ENCODE measurements at regions not wholly inside any gene's neighbourhood (a gene's known extent, or its start where the extent isn't known, plus 50 kb on each side); places are given as distances from the start of the nearest gene placed in this dataset.

GRCh38 chr13:65301506-65301905 lies 1928.6 kb downstream of the PCDH9 start:
- intact Hi-C loops (cut with DNase I, micrococcal nuclease): no loop called here
- ATAC-seq (no peak), DNase-seq (no peak)
- no peak for TF ChIP-seq CTCF (IDR thresholded peaks at IDR 0.05)
- Histone ChIP-seq H3K4me1 (ENCODE audit: low read depth) (no peaks in the 10 kb centered on the region), H3K36me3 (ENCODE audit: low read depth) (no peaks in the 10 kb centered on the region), H3K4me3 (no peak overlapping the region), H3K9me3 (peaks cover 16% of the 10 kb centered on the region)

GRCh38 chr13:65300220-65300619 lies 1929.9 kb downstream of the PCDH9 start:
- H3K4me1 ChIP-seq (ENCODE audit: low read depth): no peaks in the 10 kb centered on the region
- intact Hi-C loops (cut with DNase I, micrococcal nuclease): no loop called here
- ATAC-seq: no peak

GRCh38 chr13:65293530-65294198 lies 1936.5 kb downstream of the PCDH9 start:
- intact Hi-C loops (cut with DNase I, micrococcal nuclease): no loop called here
- Histone ChIP-seq H3K36me3 (ENCODE audit: low read depth) (no peaks in the 10 kb centered on the region), H3K9me3 (peaks cover 20% of the 10 kb centered on the region), H3K4me3 (no peak overlapping the region), H3K4me1 (ENCODE audit: low read depth) (no peaks in the 10 kb centered on the region)
- TF ChIP-seq CTCF (IDR thresholded peaks at IDR 0.05): no peak
- ATAC-seq (no peak), DNase-seq (no peak)

More at GRCh38 chr13:65300220-65300619, 1929.9 kb downstream of the PCDH9 start:
- Histone ChIP-seq H3K9me3 (peaks cover 20% of the 10 kb centered on the region), H3K4me3 (no peak overlapping the region), H3K36me3 (ENCODE audit: low read depth) (no peaks in the 10 kb centered on the region)
- DNase-seq: no peak
- TF ChIP-seq CTCF (IDR thresholded peaks at IDR 0.05): no peak

GRCh38 chr13:65292488-65292901 lies 1937.6 kb downstream of the PCDH9 start:
- peaks cover 20% of the 10 kb centered on the region for H3K9me3 ChIP-seq
- no peaks in the 10 kb centered on the region for H3K4me1 ChIP-seq (ENCODE audit: low read depth)
- DNase-seq (no peak), ATAC-seq (no peak)
- no peaks in the 10 kb centered on the region for H3K36me3 ChIP-seq (ENCODE audit: low read depth)
- intact Hi-C loops (cut with DNase I, micrococcal nuclease): no loop called here
- TF ChIP-seq CTCF (IDR thresholded peaks at IDR 0.05): no peak
- no peak overlapping the region for H3K4me3 ChIP-seq

- H3K4me1 ChIP-seq (ENCODE audit: low read depth): no peaks in the 10 kb centered on the region
- H3K4me3 ChIP-seq: no peak overlapping the region
- no peak for TF ChIP-seq CTCF (IDR thresholded peaks at IDR 0.05)
- DNase-seq (no peak), ATAC-seq (no peak)
- peaks cover 23% of the 10 kb centered on the region for H3K9me3 ChIP-seq
- H3K36me3 ChIP-seq (ENCODE audit: low read depth): no peaks in the 10 kb centered on the region
- intact Hi-C loops (cut with DNase I, micrococcal nuclease): no loop called here
Observed at GRCh38 chr13:65287405-65287804, 1942.7 kb downstream of the PCDH9 start.

All from mucosa of descending colon (tissue), 3 donors.